Activated CD8-positive, alpha-beta memory T cell treated with anti-CD3 and anti-CD28 coated beads, Interleukin-2, amount 10 ng/mL, durations not matched to agents 7 days and 5 days (primary cell): ENCODE measurements at regions not wholly inside any gene's neighbourhood (a gene's known extent, or its start where the extent isn't known, plus 50 kb on each side); places are given as distances from the start of the nearest gene placed in this dataset.

Experiments used
- ATAC-seq: fragments of 150-1000 bp; cut with Tn5 transposase; one replicate; pipeline ENCODE4 v1.10.0; 2021; ENCODE audit warnings: moderate library complexity
- CTCF ChIA-PET: fragments of 350-600 bp; sonication (Branson Sonifier 250); formaldehyde crosslinking; loops from one replicate; lab custom pipeline; 2021; ENCODE audit warnings: antibody characterized with exemption; lab: Charles Lee
- DNase-seq: peaks from one replicate; pipeline ENCODE4 v3.0.0-alpha.2; 2020
- H3K27ac Mint-ChIP-seq: one replicate; pipeline ENCODE4 v1.8.0; 2021; ENCODE audit warnings: mild to moderate bottlenecking, mixed read lengths
- H3K27me3 Mint-ChIP-seq: one replicate; pipeline ENCODE4 v1.8.0; 2021; ENCODE audit warnings: mixed read lengths
- H3K36me3 Mint-ChIP-seq: one replicate; pipeline ENCODE4 v1.8.0; 2021; ENCODE audit warnings: mild to moderate bottlenecking, mixed read lengths
- H3K4me1 Mint-ChIP-seq: one replicate; pipeline ENCODE4 v1.8.0; 2021; ENCODE audit warnings: mixed read lengths
- H3K4me3 Mint-ChIP-seq: one replicate; pipeline ENCODE4 v1.8.0; 2021; ENCODE audit warnings: mild to moderate bottlenecking, moderate library complexity, mixed read lengths
- H3K9me3 Mint-ChIP-seq: one replicate; pipeline ENCODE4 v1.8.0; 2022; ENCODE audit warnings: low read depth, mixed read lengths

DNA sequence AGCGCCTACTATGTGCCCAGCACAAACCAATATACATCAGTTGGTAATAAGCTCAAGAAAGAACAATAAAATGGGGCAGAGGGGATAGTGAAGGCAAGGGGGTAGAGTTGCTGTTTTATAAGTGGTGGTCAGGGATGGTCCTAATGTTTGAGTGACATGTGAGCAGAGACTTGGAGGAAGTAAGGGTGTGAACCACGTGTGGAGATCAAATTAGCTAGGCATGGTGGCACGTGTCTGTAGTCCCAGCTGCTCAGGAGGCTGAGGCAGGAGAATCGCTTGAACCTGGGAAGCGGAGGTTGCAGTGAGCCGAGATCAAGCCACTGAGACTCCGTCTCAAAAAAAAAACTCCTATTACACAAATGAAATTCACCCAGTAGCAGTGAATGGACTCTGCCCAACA is 56.5 kb downstream of the IRX6 start:
- H3K27ac Mint-ChIP-seq = no peak overlapping the region
- H3K4me1 Mint-ChIP-seq = no peaks in the 10 kb centered on the region
- DNase-seq (no peak), ATAC-seq (no peak)
- H3K9me3 Mint-ChIP-seq = no peaks in the 10 kb centered on the region
- no peak overlapping the region for H3K4me3 Mint-ChIP-seq
- H3K36me3 Mint-ChIP-seq = no peaks in the 10 kb centered on the region
- H3K27me3 Mint-ChIP-seq = no peaks in the 10 kb centered on the region
- CTCF ChIA-PET = no interaction called here

GRCh38 chr16:55384288-55385247 is 60.6 kb downstream of the IRX6 start:
- CTCF ChIA-PET = interaction anchor here (0.6 kb wide), 1 partner anchor 299 kb away, joined by 3 read pairs; no protein-coding TSS in a partner anchor

GRCh38 chr16:55385359-55385758 is 61.4 kb downstream of the IRX6 start:
- H3K4me1 Mint-ChIP-seq = no peaks in the 10 kb centered on the region
- H3K4me3 Mint-ChIP-seq = no peak overlapping the region
- no peaks in the 10 kb centered on the region for H3K9me3 Mint-ChIP-seq
- H3K36me3 Mint-ChIP-seq = no peaks in the 10 kb centered on the region
- no peak overlapping the region for H3K27ac Mint-ChIP-seq
- CTCF ChIA-PET = interaction anchor here (0.6 kb wide), 1 partner anchor 298 kb away, joined by 3 read pairs; no protein-coding TSS in a partner anchor
- ATAC-seq (no peak), DNase-seq (no peak)
- H3K27me3 Mint-ChIP-seq = no peaks in the 10 kb centered on the region

More at GRCh38 chr16:55384288-55385247, 60.6 kb downstream of the IRX6 start:
- ATAC-seq = no peak
- Mint-ChIP-seq H3K4me3 (no peak overlapping the region), H3K36me3 (no peaks in the 10 kb centered on the region), H3K27ac (no peak overlapping the region), H3K27me3 (no peaks in the 10 kb centered on the region), H3K9me3 (no peaks in the 10 kb centered on the region), H3K4me1 (no peaks in the 10 kb centered on the region)
- DNase-seq = no peak

GRCh38 chr16:55386534-55387296 is 62.7 kb downstream of the IRX6 start:
- ATAC-seq = no peak
- Mint-ChIP-seq H3K4me3 (no peak overlapping the region), H3K4me1 (no peaks in the 10 kb centered on the region), H3K27me3 (no peaks in the 10 kb centered on the region), H3K27ac (no peak overlapping the region), H3K36me3 (no peaks in the 10 kb centered on the region), H3K9me3 (no peaks in the 10 kb centered on the region)
- CTCF ChIA-PET = no interaction called here
- DNase-seq = no peak

GRCh38 chr16:55388131-55388862 is 64.3 kb downstream of the IRX6 start:
- Mint-ChIP-seq H3K9me3 (no peaks in the 10 kb centered on the region), H3K36me3 (no peaks in the 10 kb centered on the region), H3K4me1 (no peaks in the 10 kb centered on the region), H3K27me3 (no peaks in the 10 kb centered on the region), H3K4me3 (no peak overlapping the region), H3K27ac (no peak overlapping the region)
- DNase-seq = no peak
- CTCF ChIA-PET = no interaction called here
- ATAC-seq = no peak

- H3K9me3 Mint-ChIP-seq = no peaks in the 10 kb centered on the region
- H3K36me3 Mint-ChIP-seq = no peaks in the 10 kb centered on the region
- ATAC-seq (no peak), DNase-seq (no peak)
- H3K27me3 Mint-ChIP-seq = no peaks in the 10 kb centered on the region
- CTCF ChIA-PET = no interaction called here
- no peaks in the 10 kb centered on the region for H3K4me1 Mint-ChIP-seq
- H3K27ac Mint-ChIP-seq = no peak overlapping the region
- no peak overlapping the region for H3K4me3 Mint-ChIP-seq
These were observed 65.5 kb downstream of the IRX6 start for GRCh38 chr16:55389426-55390073.

GRCh38 chr16:55390630-55391237 is 66.7 kb downstream of the IRX6 start:
- DNase-seq (no peak), ATAC-seq (no peak)
- Mint-ChIP-seq H3K4me1 (no peaks in the 10 kb centered on the region), H3K27ac (no peak overlapping the region), H3K4me3 (no peak overlapping the region), H3K36me3 (no peaks in the 10 kb centered on the region), H3K9me3 (no peaks in the 10 kb centered on the region), H3K27me3 (no peaks in the 10 kb centered on the region)
- CTCF ChIA-PET = interaction anchor here (0.6 kb wide), 1 partner anchor 11 kb away, joined by 3 read pairs; no protein-coding TSS in a partner anchor

DNA sequence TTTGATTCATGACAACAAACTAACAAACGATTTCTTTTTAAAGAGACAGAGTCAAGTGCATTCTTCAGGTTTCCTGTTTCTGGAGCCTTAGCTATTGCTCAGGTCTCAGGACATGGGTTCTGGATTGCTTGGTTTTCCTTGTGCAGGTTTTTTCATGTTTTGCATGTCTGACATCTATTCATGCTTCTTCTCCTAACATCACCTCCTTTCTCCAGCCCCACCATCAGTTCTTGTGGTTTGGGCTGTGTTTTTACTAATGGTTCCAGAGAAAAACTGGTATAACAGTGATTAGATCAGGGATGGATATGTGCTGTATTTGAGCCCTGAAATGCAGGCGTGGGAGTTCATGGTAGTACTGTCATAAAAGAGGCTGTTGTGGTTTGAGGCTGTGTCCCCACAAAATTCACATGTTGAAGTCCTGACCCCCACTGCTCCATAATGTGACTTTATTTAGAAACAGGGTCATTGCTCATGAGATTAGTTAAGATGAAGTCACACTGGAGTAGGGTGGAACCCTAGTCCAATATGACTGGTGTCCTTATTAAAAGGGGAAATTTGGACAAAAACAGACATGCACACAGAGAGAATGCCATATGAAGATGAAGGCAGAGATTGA is 67.9 kb downstream of the IRX6 start:
- no peaks in the 10 kb centered on the region for H3K36me3 Mint-ChIP-seq
- H3K4me1 Mint-ChIP-seq = no peaks in the 10 kb centered on the region
- CTCF ChIA-PET = no interaction called here
- no peak for DNase-seq
- H3K27ac Mint-ChIP-seq = no peak overlapping the region
- ATAC-seq = no peak
- no peaks in the 10 kb centered on the region for H3K27me3 Mint-ChIP-seq
- H3K9me3 Mint-ChIP-seq = no peaks in the 10 kb centered on the region
- H3K4me3 Mint-ChIP-seq = no peak overlapping the region

- Mint-ChIP-seq H3K27me3 (no peaks in the 10 kb centered on the region), H3K36me3 (no peaks in the 10 kb centered on the region), H3K27ac (no peak overlapping the region), H3K4me1 (no peaks in the 10 kb centered on the region), H3K9me3 (no peaks in the 10 kb centered on the region), H3K4me3 (no peak overlapping the region)
- no peak for ATAC-seq
- CTCF ChIA-PET = no interaction called here
- no peak for DNase-seq
These were observed 68.7 kb downstream of the IRX6 start for GRCh38 chr16:55392701-55393100.

- no peaks in the 10 kb centered on the region for H3K36me3 Mint-ChIP-seq
- H3K27me3 Mint-ChIP-seq = no peaks in the 10 kb centered on the region
- no peak for ATAC-seq
- DNase-seq = no peak
- H3K4me1 Mint-ChIP-seq = no peaks in the 10 kb centered on the region
- H3K9me3 Mint-ChIP-seq = no peaks in the 10 kb centered on the region
- H3K27ac Mint-ChIP-seq = no peak overlapping the region
- CTCF ChIA-PET = no interaction called here
- H3K4me3 Mint-ChIP-seq = no peak overlapping the region
These were observed 70.0 kb downstream of the IRX6 start for GRCh38 chr16:55393991-55394390.

DNA sequence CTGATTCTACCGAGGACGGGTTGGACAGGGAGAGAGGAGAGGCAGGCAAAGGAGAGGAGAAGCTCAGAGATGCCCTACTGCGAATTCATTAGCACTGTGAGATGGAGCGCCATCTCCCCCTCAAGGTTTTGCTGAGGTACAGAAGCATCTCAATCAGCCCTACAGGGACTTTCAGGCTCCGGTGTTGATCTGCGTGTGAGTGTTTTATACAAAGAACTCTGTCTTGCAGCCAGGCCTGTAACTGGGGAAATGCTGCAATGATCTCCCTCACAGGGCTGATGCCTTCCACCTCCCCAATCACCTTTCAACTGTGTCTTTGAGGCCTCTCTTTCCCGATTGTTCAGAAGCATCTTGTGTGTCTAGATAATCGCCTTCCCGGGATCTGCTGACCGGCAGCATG is 74.8 kb downstream of the IRX6 start:
- CTCF ChIA-PET = no interaction called here
- ATAC-seq (no peak), DNase-seq (no peak)
- no peak overlapping the region for H3K4me3 Mint-ChIP-seq
- H3K36me3 Mint-ChIP-seq = no peaks in the 10 kb centered on the region
- H3K27ac Mint-ChIP-seq = no peak overlapping the region
- H3K9me3 Mint-ChIP-seq = no peaks in the 10 kb centered on the region
- H3K27me3 Mint-ChIP-seq = peaks cover under 1% of the 10 kb centered on the region
- H3K4me1 Mint-ChIP-seq = no peaks in the 10 kb centered on the region

DNA sequence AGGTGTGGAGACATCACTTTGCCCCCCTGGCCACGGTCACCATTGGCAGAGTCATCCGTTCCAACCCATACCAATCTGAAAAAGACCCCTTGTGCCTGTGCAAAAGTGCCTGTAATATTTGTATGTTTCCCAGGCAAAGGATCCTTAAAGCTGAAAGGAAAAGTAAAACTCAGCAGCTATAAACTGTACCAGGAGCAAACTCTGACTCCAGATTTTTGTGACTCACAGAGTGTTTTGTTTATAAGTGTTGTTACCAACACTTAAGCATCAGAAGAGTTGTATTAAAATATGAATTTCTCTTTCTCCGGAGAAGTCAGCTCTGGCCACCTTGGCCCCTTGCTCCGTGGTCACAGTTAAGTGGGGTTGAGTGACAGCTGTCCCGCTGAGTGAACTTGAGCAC is 75.9 kb downstream of the IRX6 start:
- DNase-seq (no peak), ATAC-seq (no peak)
- no peaks in the 10 kb centered on the region for H3K9me3 Mint-ChIP-seq
- no peaks in the 10 kb centered on the region for H3K4me1 Mint-ChIP-seq
- no peaks in the 10 kb centered on the region for H3K36me3 Mint-ChIP-seq
- H3K27me3 Mint-ChIP-seq = peaks cover 2% of the 10 kb centered on the region
- H3K27ac Mint-ChIP-seq = no peak overlapping the region
- CTCF ChIA-PET = no interaction called here
- no peak overlapping the region for H3K4me3 Mint-ChIP-seq
